KMS-11 (cell line): ENCODE measurements at regions not wholly inside any gene's neighbourhood (a gene's known extent, or its start where the extent isn't known, plus 50 kb on each side); places are given as distances from the start of the nearest gene placed in this dataset.

Experiments
- H2AFZ ChIP-seq: fragments of 200-600 bp; sonication (generic); 2 replicates; pipeline ENCODE4 v1.6.1; 2016; ENCODE audit warnings: antibody characterized with exemption, mixed run types, low read depth
- H3K27ac ChIP-seq: fragments of 200-600 bp; sonication (generic); 2 replicates; pipeline ENCODE4 v1.6.1; 2016; ENCODE audit warnings: mild to moderate bottlenecking, mixed run types
- H3K27me3 ChIP-seq: fragments of 200-600 bp; sonication (generic); 2 replicates; pipeline ENCODE4 v1.6.1; 2017; ENCODE audit warnings: mild to moderate bottlenecking, low read depth, mixed run types, moderate library complexity; ENCODE audit not compliant: insufficient read depth
- H3K36me3 ChIP-seq: fragments of 200-600 bp; sonication (generic); 2 replicates; pipeline ENCODE4 v1.6.1; 2017; ENCODE audit warnings: mild to moderate bottlenecking, mixed run types; ENCODE audit not compliant: insufficient read depth
- H3K4me1 ChIP-seq: fragments of 200-600 bp; sonication (generic); 2 replicates; pipeline ENCODE4 v1.6.1; 2016; ENCODE audit warnings: mild to moderate bottlenecking, low read depth, mixed run types; ENCODE audit not compliant: poor library complexity, severe bottlenecking
- H3K4me2 ChIP-seq: fragments of 200-600 bp; sonication (generic); 2 replicates; pipeline ENCODE4 v1.7.0; 2016; ENCODE audit warnings: mild to moderate bottlenecking, mixed run types
- H3K4me3 ChIP-seq: fragments of 200-600 bp; sonication (generic); IDR thresholded peaks from 2 replicates; pipeline ENCODE4 v1.6.1; 2017; ENCODE audit warnings: low read depth, low read length, mixed read lengths; ENCODE audit not compliant: insufficient read depth
- H3K79me2 ChIP-seq: fragments of 200-600 bp; sonication (generic); 2 replicates; pipeline ENCODE4 v1.6.1; 2016; ENCODE audit warnings: low read depth, mixed run types; ENCODE audit not compliant: insufficient read depth
- H3K9ac ChIP-seq: fragments of 200-600 bp; sonication (generic); 2 replicates; pipeline ENCODE4 v1.6.1; 2016; ENCODE audit warnings: mild to moderate bottlenecking, mixed run types
- H4K20me1 ChIP-seq: fragments of 200-600 bp; sonication (generic); 2 replicates; pipeline ENCODE4 v1.6.1; 2016; ENCODE audit warnings: mild to moderate bottlenecking, mixed run types; ENCODE audit not compliant: insufficient read depth
- CTCF ChIP-seq: fragments of 200-600 bp; sonication (generic); conservative IDR thresholded peaks from 2 replicates; pipeline ENCODE4 v1.6.1; 2017; ENCODE audit warnings: low read depth, mild to moderate bottlenecking, antibody characterized with exemption, low read length, moderate library complexity, mixed read lengths

GRCh38 chr7:40966693-40967092, 736.2 kb downstream of the INHBA start:
- Histone ChIP-seq H3K4me3 (no peak overlapping the region), H2AFZ (no peak overlapping the region), H4K20me1 (no peaks in the 10 kb centered on the region), H3K27me3 (no peaks in the 10 kb centered on the region), H3K27ac (no peak overlapping the region), H3K79me2 (no peaks in the 10 kb centered on the region), H3K36me3 (no peaks in the 10 kb centered on the region), H3K4me1 (peaks cover 28% of the 10 kb centered on the region), H3K9ac (no peak overlapping the region), H3K4me2 (0 out of 2 replicates have a peak overlapping the region, but pooled peaks have one; percentile 49)
- no peak for TF ChIP-seq CTCF

GRCh38 chr7:40965774-40966173, 737.1 kb downstream of the INHBA start:
- no peaks in the 10 kb centered on the region for H3K36me3 ChIP-seq
- no peaks in the 10 kb centered on the region for H4K20me1 ChIP-seq
- H3K27ac ChIP-seq, result no peak overlapping the region
- H3K4me1 ChIP-seq, result peaks cover 28% of the 10 kb centered on the region
- TF ChIP-seq CTCF, result no peak
- H3K4me2 ChIP-seq, result peak overlapping the region; percentile 49
- H3K4me3 ChIP-seq, result no peak overlapping the region
- no peak overlapping the region for H2AFZ ChIP-seq
- H3K27me3 ChIP-seq, result no peaks in the 10 kb centered on the region
- H3K9ac ChIP-seq, result no peak overlapping the region
- H3K79me2 ChIP-seq, result no peaks in the 10 kb centered on the region

GRCh38 chr7:40965016-40965415, 737.9 kb downstream of the INHBA start:
- Histone ChIP-seq H3K27ac (no peak overlapping the region), H3K27me3 (no peaks in the 10 kb centered on the region), H4K20me1 (no peaks in the 10 kb centered on the region), H3K9ac (no peak overlapping the region), H3K36me3 (no peaks in the 10 kb centered on the region), H3K79me2 (no peaks in the 10 kb centered on the region), H3K4me1 (peaks cover 28% of the 10 kb centered on the region), H2AFZ (no peak overlapping the region), H3K4me2 (peak overlapping the region; percentile 49), H3K4me3 (no peak overlapping the region)
- no peak for TF ChIP-seq CTCF

- Histone ChIP-seq H3K27ac (no peak overlapping the region), H3K4me1 (peaks cover 28% of the 10 kb centered on the region), H3K4me3 (no peak overlapping the region), H3K9ac (no peak overlapping the region), H3K4me2 (peak overlapping the region; percentile 49; the same call in 1 of the 2 replicates), H4K20me1 (no peaks in the 10 kb centered on the region), H3K27me3 (no peaks in the 10 kb centered on the region), H3K36me3 (no peaks in the 10 kb centered on the region), H2AFZ (no peak overlapping the region), H3K79me2 (no peaks in the 10 kb centered on the region)
- TF ChIP-seq CTCF, result no peak
Measured at GRCh38 chr7:40964610-40965009, 738.3 kb downstream of the INHBA start.
